GM12892 (cell line): ENCODE measurements at regions not wholly inside any gene's neighbourhood (a gene's known extent, or its start where the extent isn't known, plus 50 kb on each side); places are given as distances from the start of the nearest gene placed in this dataset.

Experiments used
- POLR2A ChIP-seq: IDR thresholded peaks from 2 replicates; pipeline ENCODE4 v1.6.1; 2011; ENCODE audit warnings: low read depth, low read length, control low read depth
- POLR2AphosphoS5 ChIP-seq: IDR thresholded peaks from 2 replicates; pipeline ENCODE4 v1.6.1; 2011; ENCODE audit warnings: low read depth, low read length, control low read depth
- TAF1 ChIP-seq: IDR thresholded peaks from 2 replicates; pipeline ENCODE4 v1.6.1; 2011; ENCODE audit warnings: low read depth, mild to moderate bottlenecking, control low read depth, low read length, borderline replicate concordance

DNA sequence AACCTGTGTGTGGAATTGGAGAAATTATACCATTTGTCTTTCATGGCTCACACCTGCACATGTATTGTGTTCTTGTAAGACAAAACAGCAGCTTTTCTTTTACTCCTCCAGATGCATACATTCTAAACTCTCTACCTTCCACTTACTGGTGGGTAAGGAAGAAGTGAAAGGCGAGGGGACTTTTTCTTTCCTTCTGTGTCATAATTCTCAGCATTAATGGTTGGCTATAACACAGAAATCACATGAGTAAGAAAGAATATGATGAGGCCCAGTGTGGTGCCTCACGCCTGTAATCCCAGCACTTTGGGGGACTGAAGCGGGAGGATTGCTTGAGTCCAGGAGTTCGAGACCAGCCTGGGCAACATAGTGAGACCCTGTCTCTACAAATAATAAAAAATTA lies 57.8 kb upstream of the SHANK2 start:
- TF ChIP-seq POLR2AphosphoS5: no peak
- no peak for TF ChIP-seq POLR2A
- no peak for TF ChIP-seq TAF1
